Brain microvascular endothelial cell (primary cell): ENCODE measurements at regions not wholly inside any gene's neighbourhood (a gene's known extent, or its start where the extent isn't known, plus 50 kb on each side); places are given as distances from the start of the nearest gene placed in this dataset.

Source experiments
- DNase-seq: peaks from one replicate; pipeline ENCODE4 v3.0.0-alpha.2; 2020
- H3K27ac ChIP-seq: fragments of 250-450 bp; sonication (Bioruptor Pico); 2 replicates; pipeline ENCODE4 v1.5.1; 2020; ENCODE audit warnings: mild to moderate bottlenecking, moderate library complexity
- H3K27me3 ChIP-seq: fragments of 250-450 bp; sonication (Bioruptor Pico); replicated peaks from 2 replicates; pipeline ENCODE4 v1.5.1; 2020; ENCODE audit warnings: mild to moderate bottlenecking
- H3K36me3 ChIP-seq: fragments of 250-450 bp; sonication (Bioruptor Pico); replicated peaks from 2 replicates; pipeline ENCODE4 v1.5.1; 2020; ENCODE audit warnings: mild to moderate bottlenecking
- H3K4me3 ChIP-seq: 2 replicates; pipeline ENCODE4 v1.5.1; 2011; ENCODE audit warnings: low read depth, mild to moderate bottlenecking, control low read depth, low read length, moderate library complexity
- CTCF ChIP-seq: IDR thresholded peaks from 2 replicates; pipeline ENCODE4 v1.5.1; 2011; ENCODE audit warnings: low read depth, mild to moderate bottlenecking, moderate library complexity, low read length, control low read depth, inconsistent platforms; ENCODE audit errors: missing control alignments
- in situ Hi-C: cut with HindIII; loops from 2 replicates; pipeline ENCODE4 v1.10.0; 2017; ENCODE audit warnings: low sequenced_read_pairs, low pct_ligation_motif_present

GRCh38 chr4:18342847-18343246 lies 321.3 kb upstream of the LCORL start:
- in situ Hi-C loops = no loop called here
- Histone ChIP-seq H3K27ac (no peak overlapping the region), H3K27me3 (no peaks in the 10 kb centered on the region), H3K36me3 (no peaks in the 10 kb centered on the region), H3K4me3 (no peak overlapping the region)
- TF ChIP-seq CTCF = no peak
- no peak for DNase-seq

- Histone ChIP-seq H3K27me3 (no peaks in the 10 kb centered on the region), H3K36me3 (no peaks in the 10 kb centered on the region), H3K27ac (no peak overlapping the region), H3K4me3 (no peak overlapping the region)
- no peak for DNase-seq
- no peak for TF ChIP-seq CTCF
- in situ Hi-C loops = no loop called here
Observed at GRCh38 chr4:18321956-18322530, 300.5 kb upstream of the LCORL start.

DNA sequence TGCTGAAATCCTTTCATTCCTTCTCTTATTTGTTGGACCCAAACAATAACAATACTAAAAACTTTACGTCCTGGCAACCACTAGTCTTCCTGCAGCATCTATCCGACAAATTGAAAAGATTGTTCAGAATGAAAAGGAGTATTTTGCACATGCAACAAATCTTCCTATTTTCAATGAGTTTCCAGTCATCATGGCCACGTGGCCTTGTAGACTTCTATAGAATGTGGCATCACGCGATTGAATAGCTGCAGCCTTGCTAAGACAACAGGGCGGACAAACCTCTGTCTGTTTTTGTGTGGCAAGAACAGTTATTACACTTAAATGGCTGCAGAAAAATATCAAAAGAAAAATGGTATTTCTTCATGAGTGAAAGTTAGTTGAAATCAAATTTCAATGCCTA lies 297.9 kb upstream of the LCORL start:
- H3K36me3 ChIP-seq = no peaks in the 10 kb centered on the region
- no peak overlapping the region for H3K27ac ChIP-seq
- H3K4me3 ChIP-seq = no peak overlapping the region
- H3K27me3 ChIP-seq = no peaks in the 10 kb centered on the region
- DNase-seq = no peak
- in situ Hi-C loops = no loop called here
- TF ChIP-seq CTCF = no peak

DNA sequence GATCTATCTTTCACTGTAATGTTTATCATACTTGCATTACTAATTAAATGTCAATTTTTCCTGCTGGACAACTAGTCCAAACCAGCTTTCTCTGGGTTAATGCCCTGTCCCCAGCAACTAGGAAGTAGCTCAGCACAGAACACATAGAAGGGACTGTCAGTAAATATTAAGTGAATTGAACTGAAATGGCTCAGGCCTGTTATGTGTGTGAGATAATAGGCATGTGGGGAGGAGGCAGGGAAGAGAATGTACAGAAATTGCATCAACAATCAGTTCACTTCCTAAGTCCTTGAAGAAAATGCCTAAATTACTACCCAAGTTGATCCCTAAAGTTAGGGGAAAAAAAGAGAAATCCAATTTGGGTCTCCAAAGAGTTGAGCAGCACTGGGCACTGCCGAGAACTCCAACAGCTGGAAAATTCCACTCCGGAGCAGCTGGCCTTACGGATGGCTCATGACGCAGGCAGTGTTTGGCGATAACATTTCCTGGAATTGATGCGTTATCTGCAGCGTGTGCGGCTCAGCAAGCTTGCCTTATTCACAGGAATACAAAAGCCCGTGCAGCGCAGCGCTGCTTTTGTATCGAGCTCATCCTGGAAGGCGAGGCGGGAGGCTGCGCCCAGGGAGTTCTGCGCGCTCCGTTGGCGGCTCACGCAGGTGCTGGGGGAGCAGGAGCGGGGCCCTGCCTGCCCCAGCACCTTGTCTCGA lies 297.3 kb upstream of the LCORL start:
- Histone ChIP-seq H3K27me3 (no peaks in the 10 kb centered on the region), H3K36me3 (no peaks in the 10 kb centered on the region), H3K4me3 (no peak overlapping the region), H3K27ac (no peak overlapping the region)
- DNase-seq = peak; percentile 0
- no peak for TF ChIP-seq CTCF
- in situ Hi-C loops = no loop called here

DNA sequence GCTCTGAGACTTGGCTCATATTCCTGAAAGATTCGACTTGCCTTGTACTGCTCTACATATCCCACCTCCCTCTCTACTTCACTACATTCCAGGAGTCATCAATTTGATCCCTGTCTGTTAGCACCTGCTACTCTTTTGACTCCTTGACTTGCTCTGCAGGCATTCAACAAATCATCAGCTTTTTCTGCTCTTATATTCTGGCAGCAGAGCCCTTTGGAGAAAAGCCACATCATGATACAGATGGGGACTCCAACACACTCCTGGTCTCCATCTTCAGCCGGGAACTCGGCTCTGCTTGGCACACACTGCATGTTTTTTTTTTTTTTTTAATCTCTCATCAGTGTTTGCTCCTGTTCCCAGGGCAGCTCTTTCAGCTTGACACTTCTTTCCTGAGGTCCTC lies 293.2 kb upstream of the LCORL start:
- no peak for DNase-seq

More for the DNA sequence above, 293.2 kb upstream of the LCORL start:
- in situ Hi-C loops = no loop called here
- H3K27ac ChIP-seq = no peak overlapping the region
- H3K27me3 ChIP-seq = no peaks in the 10 kb centered on the region
- no peaks in the 10 kb centered on the region for H3K36me3 ChIP-seq
- TF ChIP-seq CTCF = no peak
- no peak overlapping the region for H3K4me3 ChIP-seq
